ENCODE measurements at regions not wholly inside any gene's neighbourhood (a gene's known extent, or its start where the extent isn't known, plus 50 kb on each side); places are given as distances from the start of the nearest gene placed in this dataset.

DNA sequence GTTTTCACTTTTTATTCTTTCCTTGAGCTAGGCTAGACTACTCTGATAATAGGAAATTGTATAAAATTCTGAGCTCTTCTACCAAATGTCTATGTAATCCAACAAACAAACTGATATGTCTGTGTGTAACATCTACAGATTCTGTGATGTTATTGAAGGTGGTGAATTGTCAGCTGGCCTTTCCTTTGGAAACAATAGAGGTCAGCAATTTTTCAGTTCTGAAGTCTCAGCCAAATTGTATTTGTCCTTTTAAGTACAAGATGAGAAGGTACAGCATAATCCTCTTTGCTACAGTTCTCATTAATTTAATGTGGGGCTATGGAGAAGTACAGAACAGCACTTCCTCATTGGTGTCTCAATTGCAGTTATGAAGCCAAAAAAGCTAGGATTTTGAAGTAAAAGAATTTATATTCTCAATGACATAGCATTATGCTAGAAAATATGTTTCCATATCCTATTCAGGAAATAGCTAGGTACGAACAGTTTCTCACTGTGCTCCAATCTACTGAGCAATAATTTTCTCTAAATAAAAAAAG, 198.0 kb downstream of the HINT1 start:
- POLR2A ChIA-PET: interaction anchor here (1.4 kb wide), 1 partner anchor 20 kb away, joined by 3 read pairs; no protein-coding TSS in a partner anchor
- H3K9me1 ChIP-seq (ENCODE audit: control insufficient read depth, insufficient read depth, low read length): no peaks in the 10 kb centered on the region
- in situ Hi-C loops (cut with MboI): no loop called here

DNA sequence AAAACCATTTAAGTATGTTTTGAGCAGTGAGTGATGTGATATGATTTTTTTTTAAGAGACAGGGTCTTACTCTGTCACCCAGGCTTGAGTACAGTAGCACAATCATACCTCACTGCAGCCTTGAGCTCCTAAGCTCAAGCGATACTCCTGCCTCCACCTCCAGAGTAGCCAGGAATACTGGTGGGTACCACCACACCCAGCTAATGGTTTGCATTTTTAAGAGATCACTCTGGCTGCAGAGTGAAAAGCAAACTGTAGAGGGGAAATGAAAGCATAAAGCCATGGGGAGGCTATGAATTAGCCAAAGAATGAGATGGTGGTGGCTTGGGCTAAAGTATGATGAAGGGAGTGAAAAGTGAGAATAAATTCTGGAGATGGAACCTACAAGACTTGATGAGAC, 199.1 kb downstream of the HINT1 start:
- WGBS (ENCODE audit: insufficient coverage, low coverage, missing lambda C conversion rate): 0% methylated on average over 1 of the region's 1 CpG
- Histone ChIP-seq H3K4me2 (ENCODE audit: insufficient read depth, low read length) (no peak overlapping the region), H3K27me3 (ENCODE audit: control insufficient read depth in 2 of 2, insufficient read depth in 2 of 2, low read length in 2 of 2) (no peaks in the 10 kb centered on the region), H3K4me3 (no peak overlapping the region), H2AFZ (ENCODE audit: low read depth, low read length) (no peak overlapping the region), H4K20me1 (replicated peaks; ENCODE audit: control insufficient read depth, insufficient read depth, low read length) (no peaks in the 10 kb centered on the region), H3K9ac (ENCODE audit: insufficient read depth in 1 of 2, low read depth in 2 of 2, low read length in 2 of 2) (no peak overlapping the region), H3K9me1 (ENCODE audit: control insufficient read depth, insufficient read depth, low read length) (no peaks in the 10 kb centered on the region), H3K36me3 (ENCODE audit: control insufficient read depth, insufficient read depth, low read length) (no peaks in the 10 kb centered on the region), H3K9me3 (replicated peaks; ENCODE audit: control insufficient read depth, insufficient read depth, low read depth, low read length) (no peaks in the 10 kb centered on the region), H3K27ac (ENCODE audit: extremely low read depth, low read depth, low read length) (no peak overlapping the region), H3K79me2 (ENCODE audit: control insufficient read depth, insufficient read depth, low read length) (no peaks in the 10 kb centered on the region), H3K4me1 (replicated peaks in 1 of 2; ENCODE audit: control insufficient read depth in 2 of 2, insufficient read depth in 2 of 2, low read length in 2 of 2) (no peaks in the 10 kb centered on the region)
- POLR2A ChIA-PET: interaction anchor here (0.5 to 1.4 kb wide), 2 partner anchors 18 to 62 kb away, joined by 3 read pairs; no protein-coding TSS in a partner anchor
- no peak for DNase-seq (ENCODE audit: extremely low read depth in 1 of 4, low spot score in 3 of 4)
- no TSS peak for BruUV-seq (replicated peaks)
- no peak; the same call in 2 of the 3 replicates for ATAC-seq
- intact Hi-C loops (cut with micrococcal nuclease) (no loop called here), in situ Hi-C loops (cut with MboI) (no loop called here)
- CTCF ChIA-PET (ENCODE audit: low intra/inter-chr PET ratio): no interaction called here
- no peak for FAIRE-seq
- TF ChIP-seq, protein P1, sequence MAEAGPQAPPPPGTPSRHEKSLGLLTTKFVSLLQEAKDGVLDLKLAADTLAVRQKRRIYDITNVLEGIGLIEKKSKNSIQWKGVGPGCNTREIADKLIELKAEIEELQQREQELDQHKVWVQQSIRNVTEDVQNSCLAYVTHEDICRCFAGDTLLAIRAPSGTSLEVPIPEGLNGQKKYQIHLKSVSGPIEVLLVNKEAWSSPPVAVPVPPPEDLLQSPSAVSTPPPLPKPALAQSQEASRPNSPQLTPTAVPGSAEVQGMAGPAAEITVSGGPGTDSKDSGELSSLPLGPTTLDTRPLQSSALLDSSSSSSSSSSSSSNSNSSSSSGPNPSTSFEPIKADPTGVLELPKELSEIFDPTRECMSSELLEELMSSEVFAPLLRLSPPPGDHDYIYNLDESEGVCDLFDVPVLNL (CRISPR knock-in tag; IDR thresholded peaks at IDR 0.05; ENCODE audit: low read depth): no peak
- TF ChIP-seq ZNF121 (CRISPR knock-in tag; conservative IDR thresholded peaks at IDR 0.05) (no peak), MCM3 (IDR thresholded peaks at IDR 0.05) (no peak), KLF6 (CRISPR knock-in tag; IDR thresholded peaks at IDR 0.05; ENCODE audit: borderline replicate concordance) (no peak), RBM15 (IDR thresholded peaks at IDR 0.05; ENCODE audit: insufficient read depth, low read length) (no peak), BRF1 (IDR thresholded peaks at IDR 0.05; ENCODE audit: borderline replicate concordance, extremely low read depth, insufficient read length) (no peak), RNF2 (IDR thresholded peaks at IDR 0.05) (no peak), RAD21 (CRISPR knock-in tag; conservative IDR thresholded peaks at IDR 0.05 in 1 of 2, IDR thresholded peaks at IDR 0.05 in 1 of 2) (no peak), HSF4 (CRISPR knock-in tag; IDR thresholded peaks at IDR 0.05; ENCODE audit: borderline replicate concordance) (no peak), SMAD1 (IDR thresholded peaks at IDR 0.05; ENCODE audit: low read depth, low read length, partially characterized antibody) (no peak)
- TF ChIP-seq, protein P2, sequence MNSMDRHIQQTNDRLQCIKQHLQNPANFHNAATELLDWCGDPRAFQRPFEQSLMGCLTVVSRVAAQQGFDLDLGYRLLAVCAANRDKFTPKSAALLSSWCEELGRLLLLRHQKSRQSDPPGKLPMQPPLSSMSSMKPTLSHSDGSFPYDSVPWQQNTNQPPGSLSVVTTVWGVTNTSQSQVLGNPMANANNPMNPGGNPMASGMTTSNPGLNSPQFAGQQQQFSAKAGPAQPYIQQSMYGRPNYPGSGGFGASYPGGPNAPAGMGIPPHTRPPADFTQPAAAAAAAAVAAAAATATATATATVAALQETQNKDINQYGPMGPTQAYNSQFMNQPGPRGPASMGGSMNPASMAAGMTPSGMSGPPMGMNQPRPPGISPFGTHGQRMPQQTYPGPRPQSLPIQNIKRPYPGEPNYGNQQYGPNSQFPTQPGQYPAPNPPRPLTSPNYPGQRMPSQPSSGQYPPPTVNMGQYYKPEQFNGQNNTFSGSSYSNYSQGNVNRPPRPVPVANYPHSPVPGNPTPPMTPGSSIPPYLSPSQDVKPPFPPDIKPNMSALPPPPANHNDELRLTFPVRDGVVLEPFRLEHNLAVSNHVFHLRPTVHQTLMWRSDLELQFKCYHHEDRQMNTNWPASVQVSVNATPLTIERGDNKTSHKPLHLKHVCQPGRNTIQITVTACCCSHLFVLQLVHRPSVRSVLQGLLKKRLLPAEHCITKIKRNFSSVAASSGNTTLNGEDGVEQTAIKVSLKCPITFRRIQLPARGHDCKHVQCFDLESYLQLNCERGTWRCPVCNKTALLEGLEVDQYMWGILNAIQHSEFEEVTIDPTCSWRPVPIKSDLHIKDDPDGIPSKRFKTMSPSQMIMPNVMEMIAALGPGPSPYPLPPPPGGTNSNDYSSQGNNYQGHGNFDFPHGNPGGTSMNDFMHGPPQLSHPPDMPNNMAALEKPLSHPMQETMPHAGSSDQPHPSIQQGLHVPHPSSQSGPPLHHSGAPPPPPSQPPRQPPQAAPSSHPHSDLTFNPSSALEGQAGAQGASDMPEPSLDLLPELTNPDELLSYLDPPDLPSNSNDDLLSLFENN (IDR thresholded peaks at IDR 0.05; ENCODE audit: low read depth in 2 of 2, low read length in 2 of 2): no peak

More for the DNA sequence above, 198.0 kb downstream of the HINT1 start:
- ATAC-seq (no peak), FAIRE-seq (no peak), DNase-seq (ENCODE audit: extremely low read depth in 1 of 4, low spot score in 3 of 4) (no peak)
- H3K4me2 ChIP-seq (ENCODE audit: insufficient read depth, low read length): no peak overlapping the region
- no TSS peak for BruUV-seq (replicated peaks)
- 9% methylated on average over 1 of the region's 1 CpG for WGBS (ENCODE audit: insufficient coverage, low coverage, missing lambda C conversion rate)
- no peak overlapping the region for H3K4me3 ChIP-seq
- no peaks in the 10 kb centered on the region for H4K20me1 ChIP-seq (replicated peaks; ENCODE audit: control insufficient read depth, insufficient read depth, low read length)
- TF ChIP-seq SPI1 (IDR thresholded peaks at IDR 0.05; ENCODE audit: borderline replicate concordance, low read depth, low read length) (peak; percentile 21; the same call in 1 of the 2 replicates), MTA2 (IDR thresholded peaks at IDR 0.05; ENCODE audit: low read depth) (no peak)
- no peak overlapping the region for H2AFZ ChIP-seq (ENCODE audit: low read depth, low read length)
- intact Hi-C loops (cut with micrococcal nuclease): no loop called here
- no peak overlapping the region for H3K27ac ChIP-seq (ENCODE audit: extremely low read depth, low read depth, low read length)
- CTCF ChIA-PET (ENCODE audit: low intra/inter-chr PET ratio): no interaction called here
- H3K79me2 ChIP-seq (ENCODE audit: control insufficient read depth, insufficient read depth, low read length): no peaks in the 10 kb centered on the region
- no peaks in the 10 kb centered on the region for H3K27me3 ChIP-seq (ENCODE audit: control insufficient read depth in 2 of 2, insufficient read depth in 2 of 2, low read length in 2 of 2)
- no peaks in the 10 kb centered on the region for H3K4me1 ChIP-seq (replicated peaks in 1 of 2; ENCODE audit: control insufficient read depth in 2 of 2, insufficient read depth in 2 of 2, low read length in 2 of 2)
- H3K9me3 ChIP-seq (replicated peaks; ENCODE audit: control insufficient read depth, insufficient read depth, low read depth, low read length): no peaks in the 10 kb centered on the region
- no peaks in the 10 kb centered on the region for H3K36me3 ChIP-seq (ENCODE audit: control insufficient read depth, insufficient read depth, low read length)
- no peak overlapping the region for H3K9ac ChIP-seq (ENCODE audit: insufficient read depth in 1 of 2, low read depth in 2 of 2, low read length in 2 of 2)
